ENCODE measurements at regions not wholly inside any gene's neighbourhood (a gene's known extent, or its start where the extent isn't known, plus 50 kb on each side); places are given as distances from the start of the nearest gene placed in this dataset.

GRCh38 chr14:65318636-65319506 lies 93.7 kb upstream of the FUT8 start:
- no peak for DNase-seq (ENCODE audit: low read depth in 2 of 2)

- DNase-seq (ENCODE audit: low read depth in 2 of 2), result no peak
Measured at GRCh38 chr14:65320661-65321308, 91.7 kb upstream of the FUT8 start.

- no peak for DNase-seq (ENCODE audit: low read depth in 2 of 2)
Measured at GRCh38 chr14:65321370-65321875, 91.1 kb upstream of the FUT8 start.

DNA sequence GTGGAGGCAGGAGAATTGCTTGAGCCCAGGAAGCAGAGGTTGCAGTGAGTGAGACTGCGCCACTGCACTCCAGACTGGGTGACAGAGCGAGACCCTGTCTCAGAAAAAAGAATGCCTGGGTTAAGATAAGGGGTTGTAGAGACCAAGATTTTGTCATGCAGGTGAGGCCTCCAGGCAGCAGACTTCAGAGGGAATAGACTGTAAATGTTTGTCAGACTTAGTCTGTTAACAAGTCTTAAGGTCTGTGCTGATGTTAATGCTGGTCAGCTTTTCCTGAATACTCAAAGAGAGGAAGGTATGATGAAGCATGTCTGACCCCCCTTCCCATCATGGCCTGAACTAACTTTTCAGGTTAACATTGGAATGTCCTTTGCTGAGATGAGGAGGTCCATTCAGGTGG lies 83.0 kb upstream of the FUT8 start:
- DNase-seq (ENCODE audit: low read depth in 2 of 2), result no peak

GRCh38 chr14:65329911-65330310 lies 82.6 kb upstream of the FUT8 start:
- no peak for DNase-seq (ENCODE audit: low read depth in 2 of 2)

DNA sequence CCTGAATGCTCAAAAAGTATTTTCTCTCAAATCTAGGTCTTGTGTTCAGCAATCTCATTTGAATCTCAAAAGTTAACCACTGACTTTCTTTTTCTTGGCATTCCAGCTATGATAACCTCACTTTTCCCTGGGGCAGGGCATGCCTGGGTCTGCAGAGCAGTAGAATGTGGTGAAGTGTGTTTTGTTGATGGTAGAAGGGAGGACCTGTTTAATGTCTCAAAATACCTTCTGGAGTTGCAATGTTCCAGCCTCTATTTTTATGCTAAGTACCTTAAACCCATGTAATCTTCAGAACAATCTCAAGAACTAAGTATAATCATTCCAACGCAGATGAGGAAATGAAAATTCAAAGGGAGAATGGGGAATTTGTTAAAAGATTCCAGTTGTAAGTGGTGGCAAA lies 82.1 kb upstream of the FUT8 start:
- no peak for DNase-seq (ENCODE audit: low read depth in 2 of 2)

- no peak for DNase-seq (ENCODE audit: low read depth in 2 of 2)
Measured at GRCh38 chr14:65331652-65332051, 80.9 kb upstream of the FUT8 start.

- no peak for DNase-seq (ENCODE audit: low read depth in 2 of 2)
Measured at GRCh38 chr14:65332141-65332871, 80.2 kb upstream of the FUT8 start.

DNA sequence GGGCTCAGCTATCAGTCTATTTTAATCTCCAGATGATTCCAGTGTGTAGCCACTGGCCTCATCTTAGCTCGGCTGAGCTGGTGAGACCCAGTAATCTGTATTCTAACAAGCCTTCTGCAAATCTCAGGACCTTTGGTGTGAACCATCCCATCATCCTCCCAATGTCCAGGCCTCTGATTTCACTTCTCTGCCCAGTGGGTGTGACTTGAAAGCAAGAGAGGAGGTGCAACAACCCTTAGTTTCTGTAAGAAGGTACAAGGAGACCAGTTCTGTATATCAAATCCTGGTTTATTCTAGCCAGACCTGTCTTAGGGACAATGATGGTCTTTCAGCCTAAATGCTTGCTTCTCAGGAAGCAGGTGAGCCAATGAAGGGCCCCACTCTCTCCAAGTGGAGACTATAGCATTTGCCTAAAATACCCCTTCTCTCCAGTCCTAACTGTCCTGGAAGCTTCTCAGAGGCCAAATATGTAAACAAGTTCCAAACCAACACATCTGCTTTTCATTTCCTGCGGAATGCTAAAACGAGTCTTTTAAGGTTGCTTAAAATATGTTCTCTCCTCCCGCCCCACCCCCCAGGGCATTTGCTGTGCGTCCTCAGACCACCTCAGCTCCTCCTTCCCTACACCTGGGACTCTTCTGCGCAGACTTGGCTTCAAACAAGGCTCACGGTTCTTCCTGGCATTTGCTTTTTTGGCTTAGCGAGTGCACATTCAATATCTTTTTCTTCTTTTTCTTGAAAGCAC lies 78.4 kb upstream of the FUT8 start:
- no peak for DNase-seq (ENCODE audit: low read depth in 2 of 2)

GRCh38 chr14:65334765-65335410 lies 77.6 kb upstream of the FUT8 start:
- no peak for DNase-seq (ENCODE audit: low read depth in 2 of 2)

- DNase-seq (ENCODE audit: low read depth in 2 of 2), result no peak
Measured at GRCh38 chr14:65335411-65335947, 77.1 kb upstream of the FUT8 start.

- DNase-seq (ENCODE audit: low read depth in 2 of 2), result peak; percentile 16 to 49
Measured at GRCh38 chr14:65336191-65336591, 76.3 kb upstream of the FUT8 start.

DNA sequence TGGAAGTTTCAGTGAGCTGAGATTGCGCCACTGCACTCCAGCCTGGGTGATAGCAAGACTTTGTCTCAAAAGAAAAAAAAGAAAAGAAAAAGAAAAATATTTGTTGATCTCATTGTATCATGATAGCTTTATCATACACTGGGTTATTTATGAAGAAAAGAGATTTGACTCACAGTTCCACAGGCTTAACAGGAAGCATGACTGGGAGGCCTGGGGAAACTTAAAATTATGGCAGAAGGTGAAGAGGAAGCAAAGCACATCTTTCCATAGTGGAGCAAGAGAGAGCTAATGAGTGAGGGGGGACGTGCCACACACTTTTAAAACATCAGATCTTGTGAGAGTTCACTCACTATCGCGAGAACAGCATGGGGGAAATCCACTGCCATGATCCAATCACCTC lies 72.7 kb upstream of the FUT8 start:
- no peak for DNase-seq (ENCODE audit: low read depth in 2 of 2)

GRCh38 chr14:65344011-65344410 lies 68.5 kb upstream of the FUT8 start:
- no peak for DNase-seq (ENCODE audit: low read depth in 2 of 2)

DNA sequence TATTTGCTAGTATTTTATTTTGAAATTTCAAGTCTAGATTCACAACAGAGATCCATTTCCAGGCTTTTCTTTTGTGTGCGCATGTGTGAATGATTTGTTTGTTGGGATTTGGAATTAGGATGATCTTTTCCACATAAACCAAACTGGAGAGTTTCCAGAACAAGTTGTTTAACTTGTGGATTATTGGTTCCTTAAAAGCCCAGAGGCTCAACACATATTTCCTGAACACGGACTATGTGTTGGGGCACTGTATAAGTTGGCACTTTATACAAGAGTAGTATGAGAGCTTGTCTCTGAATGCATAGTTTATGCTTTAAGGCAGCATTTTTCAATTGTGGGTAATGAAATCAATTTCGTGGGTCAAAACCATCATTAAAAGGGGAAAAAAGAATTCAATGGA lies 67.3 kb upstream of the FUT8 start:
- no peak for DNase-seq (ENCODE audit: low read depth in 2 of 2)

- DNase-seq (ENCODE audit: low read depth in 2 of 2), result no peak
Measured at GRCh38 chr14:65346474-65346873, 66.1 kb upstream of the FUT8 start.

GRCh38 chr14:65346895-65347294 lies 65.6 kb upstream of the FUT8 start:
- no peak for DNase-seq (ENCODE audit: low read depth in 2 of 2)

DNA sequence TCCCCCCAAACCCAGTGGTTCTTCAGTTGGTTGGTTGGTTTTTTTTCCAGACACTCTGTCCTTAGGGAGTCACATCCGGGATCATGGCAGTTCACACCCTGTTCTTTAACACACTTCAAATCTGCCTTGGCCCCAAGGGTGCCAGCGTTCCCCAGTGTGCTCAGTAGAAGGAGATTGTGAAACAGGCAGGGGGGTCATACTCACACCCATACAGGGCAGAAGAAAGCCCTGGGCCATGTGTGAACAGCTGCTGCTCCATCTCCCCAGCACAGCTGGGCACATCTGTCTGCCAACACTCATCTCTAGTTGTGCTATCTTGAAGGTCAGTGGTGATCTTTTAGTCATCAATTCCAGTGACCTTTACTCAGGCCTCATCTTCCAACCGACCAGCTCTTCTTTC lies 64.4 kb upstream of the FUT8 start:
- no peak for DNase-seq (ENCODE audit: low read depth in 2 of 2)

- no peak for DNase-seq (ENCODE audit: low read depth in 2 of 2)
Measured at GRCh38 chr14:65349100-65349499, 63.4 kb upstream of the FUT8 start.

GRCh38 chr14:65351493-65352194 lies 60.9 kb upstream of the FUT8 start:
- no peak for DNase-seq (ENCODE audit: low read depth in 2 of 2)
